PC-3 (cell line): ENCODE measurements at regions not wholly inside any gene's neighbourhood (a gene's known extent, or its start where the extent isn't known, plus 50 kb on each side); places are given as distances from the start of the nearest gene placed in this dataset.

Experiments
- ATAC-seq: fragments of 200-7000 bp; cut with Tn5 transposase; 2 replicates; pipeline ENCODE4 v1.9.1; 2020; ENCODE audit warnings: mild to moderate bottlenecking, moderate library complexity
- BruUV-seq: library from RNA; stranded (reverse); fragments of 400-500 nt; replicated peaks from 2 replicates; lab custom pipeline; 2021; lab: Mats Ljungman, UMichigan
- CTCF ChIA-PET: fragments of 300-600 bp; sonication (Branson Sonifier 250); formaldehyde crosslinking; loops from one replicate; lab custom pipeline; 2022; ENCODE audit warnings: antibody characterized with exemption; lab: Charles Lee
- POLR2A ChIA-PET: fragments of 300-600 bp; sonication (Branson Sonifier 250); formaldehyde crosslinking; loops from one replicate; lab custom pipeline; 2022; ENCODE audit warnings: antibody characterized with exemption; ENCODE audit not compliant: unreplicated experiment; lab: Charles Lee
- DNase-seq: peaks from one replicate; pipeline ENCODE4 v3.0.0-alpha.2; 2015
- H2AFZ ChIP-seq: fragments of 300-600 bp; sonication (generic); 2 replicates; pipeline ENCODE4 v1.6.0; 2016; ENCODE audit warnings: antibody characterized with exemption, low read length
- H3F3A ChIP-seq: fragments of 300-600 bp; sonication (generic); one replicate; pipeline ENCODE4 v1.6.0; 2017; ENCODE audit warnings: antibody characterized with exemption, low read length, control low read depth, mild to moderate bottlenecking; ENCODE audit not compliant: unreplicated experiment
- H3K27ac ChIP-seq: fragments of 300-600 bp; sonication (generic); 2 replicates; pipeline ENCODE4 v1.5.1; 2016; ENCODE audit warnings: mild to moderate bottlenecking, low read length
- H3K27me3 ChIP-seq: fragments of 300-600 bp; sonication (generic); 2 replicates; pipeline ENCODE4 v1.6.1; 2016; ENCODE audit warnings: low read length, mixed read lengths
- H3K36me3 ChIP-seq: fragments of 300-600 bp; sonication (generic); 2 replicates; pipeline ENCODE4 v1.6.1; 2016; ENCODE audit warnings: low read depth, mixed run types, low read length, mixed read lengths
- H3K4me1 ChIP-seq: fragments of 300-600 bp; sonication (generic); 2 replicates; pipeline ENCODE4 v1.5.1; 2016; ENCODE audit warnings: low read length; ENCODE audit not compliant: insufficient read depth
- H3K4me2 ChIP-seq: fragments of 300-600 bp; sonication (generic); 2 replicates; pipeline ENCODE4 v1.6.0; 2016; ENCODE audit warnings: low read length
- H3K4me3 ChIP-seq: fragments of 300-600 bp; sonication (generic); 2 replicates; pipeline ENCODE4 v1.5.1; 2016; ENCODE audit warnings: mild to moderate bottlenecking, low read length, mixed read lengths
- H3K79me2 ChIP-seq: fragments of 300-600 bp; sonication (generic); 2 replicates; pipeline ENCODE4 v1.6.1; 2017; ENCODE audit warnings: low read length, mixed read lengths
- H3K9ac ChIP-seq: fragments of 300-600 bp; sonication (generic); 2 replicates; pipeline ENCODE4 v1.6.0; 2016; ENCODE audit warnings: mild to moderate bottlenecking, low read length
- H3K9me2 ChIP-seq: fragments of 300-600 bp; sonication (generic); replicated peaks from 2 replicates; pipeline ENCODE4 v1.6.1; 2016; ENCODE audit warnings: mixed run types, low read length, mixed read lengths
- H3K9me3 ChIP-seq: fragments of 300-600 bp; sonication (generic); 2 replicates; pipeline ENCODE4 v1.6.1; 2016; ENCODE audit warnings: low read length, mixed read lengths
- H4K20me1 ChIP-seq: fragments of 300-600 bp; sonication (generic); 2 replicates; pipeline ENCODE4 v1.6.1; 2016; ENCODE audit warnings: low read length, mixed read lengths
- EZH2 ChIP-seq: fragments of 300-600 bp; sonication (generic); IDR thresholded peaks from one replicate; pipeline ENCODE4 v1.6.1; 2017; ENCODE audit warnings: antibody characterized with exemption, mild to moderate bottlenecking, low read length; ENCODE audit not compliant: unreplicated experiment
- EZH2phosphoT487 ChIP-seq: fragments of 300-600 bp; sonication (generic); IDR thresholded peaks from 2 replicates; pipeline ENCODE4 v1.6.1; 2018; ENCODE audit warnings: mild to moderate bottlenecking, antibody characterized with exemption, low read length, borderline replicate concordance
- intact Hi-C: fragments of 100-400 bp; cut with micrococcal nuclease; formaldehyde crosslinking; loops from 2 replicates; pipeline ENCODE4 v1.9.0; 2023
- TF ChIP-seq, protein P1 (sequence below): fragments of 300-600 bp; sonication (generic); conservative IDR thresholded peaks from 2 replicates; pipeline ENCODE4 v1.5.1; 2017; ENCODE audit warnings: antibody characterized with exemption, low read depth, mild to moderate bottlenecking, low read length

DNA sequence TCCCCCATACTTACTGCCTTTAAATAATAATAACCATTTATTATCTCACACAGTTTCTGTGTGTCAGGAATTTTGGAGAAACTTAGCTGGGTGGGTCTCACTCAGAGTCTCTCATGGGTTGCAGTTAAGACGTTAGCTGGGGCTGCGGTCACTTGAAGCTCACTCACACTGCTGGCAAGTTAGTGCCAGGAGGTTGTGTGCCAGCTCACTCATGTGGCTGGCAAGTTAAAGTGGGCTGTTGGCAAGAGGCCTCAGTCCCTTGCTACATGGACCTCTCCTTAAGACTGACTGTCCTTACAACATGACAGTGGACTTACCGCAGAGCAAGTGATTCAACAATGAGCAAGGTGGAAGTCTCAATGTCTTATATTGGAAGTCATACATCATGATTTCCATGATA is 61.3 kb upstream of the AVPR1A start:
- Histone ChIP-seq H3K79me2 (no peaks in the 10 kb centered on the region), H3K36me3 (no peaks in the 10 kb centered on the region), H3F3A (no peaks in the 10 kb centered on the region), H3K27ac (no peak overlapping the region), H3K9me2 (no peaks in the 10 kb centered on the region), H3K9me3 (no peaks in the 10 kb centered on the region), H4K20me1 (no peaks in the 10 kb centered on the region), H3K4me2 (no peak overlapping the region), H2AFZ (no peak overlapping the region), H3K9ac (no peak overlapping the region), H3K4me1 (no peaks in the 10 kb centered on the region), H3K4me3 (no peak overlapping the region), H3K27me3 (peaks cover 35% of the 10 kb centered on the region)
- ChIA-PET POLR2A (no interaction called here), CTCF (no interaction called here)
- intact Hi-C loops = no loop called here
- TF ChIP-seq, protein P1, sequence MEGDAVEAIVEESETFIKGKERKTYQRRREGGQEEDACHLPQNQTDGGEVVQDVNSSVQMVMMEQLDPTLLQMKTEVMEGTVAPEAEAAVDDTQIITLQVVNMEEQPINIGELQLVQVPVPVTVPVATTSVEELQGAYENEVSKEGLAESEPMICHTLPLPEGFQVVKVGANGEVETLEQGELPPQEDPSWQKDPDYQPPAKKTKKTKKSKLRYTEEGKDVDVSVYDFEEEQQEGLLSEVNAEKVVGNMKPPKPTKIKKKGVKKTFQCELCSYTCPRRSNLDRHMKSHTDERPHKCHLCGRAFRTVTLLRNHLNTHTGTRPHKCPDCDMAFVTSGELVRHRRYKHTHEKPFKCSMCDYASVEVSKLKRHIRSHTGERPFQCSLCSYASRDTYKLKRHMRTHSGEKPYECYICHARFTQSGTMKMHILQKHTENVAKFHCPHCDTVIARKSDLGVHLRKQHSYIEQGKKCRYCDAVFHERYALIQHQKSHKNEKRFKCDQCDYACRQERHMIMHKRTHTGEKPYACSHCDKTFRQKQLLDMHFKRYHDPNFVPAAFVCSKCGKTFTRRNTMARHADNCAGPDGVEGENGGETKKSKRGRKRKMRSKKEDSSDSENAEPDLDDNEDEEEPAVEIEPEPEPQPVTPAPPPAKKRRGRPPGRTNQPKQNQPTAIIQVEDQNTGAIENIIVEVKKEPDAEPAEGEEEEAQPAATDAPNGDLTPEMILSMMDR = no peak
- no peak for TF ChIP-seq EZH2
- no peak for DNase-seq
- BruUV-seq = no TSS peak
- no peak for ATAC-seq

DNA sequence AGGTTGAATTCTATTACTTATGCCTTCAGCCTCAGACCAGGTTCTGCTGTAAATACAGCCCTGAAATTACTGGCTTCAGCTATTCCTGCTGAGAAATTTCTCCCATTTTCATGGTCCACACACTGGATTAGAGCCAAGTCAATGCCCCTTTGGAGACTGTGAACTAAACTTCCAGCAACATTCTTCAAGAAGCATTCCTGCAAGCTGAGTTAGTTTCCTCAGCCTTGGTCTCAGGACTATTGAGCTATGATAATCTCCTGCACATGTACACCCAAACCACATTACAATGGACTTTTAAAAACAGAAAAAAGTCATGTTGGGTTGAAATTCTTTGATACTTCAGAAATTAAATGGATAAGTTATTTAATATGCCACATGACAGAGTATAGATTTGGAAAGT is 58.0 kb upstream of the AVPR1A start:
- H3K36me3 ChIP-seq = no peaks in the 10 kb centered on the region
- DNase-seq (no peak), ATAC-seq (no peak)
- no peaks in the 10 kb centered on the region for H3K79me2 ChIP-seq
- H3K9me3 ChIP-seq = no peaks in the 10 kb centered on the region
- H2AFZ ChIP-seq = no peak overlapping the region
- CTCF ChIA-PET = no interaction called here
- H3K4me1 ChIP-seq = no peaks in the 10 kb centered on the region
- no TSS peak for BruUV-seq
- H3K9ac ChIP-seq = no peak overlapping the region
- no peak overlapping the region for H3K27ac ChIP-seq
- intact Hi-C loops = no loop called here
- H3K4me2 ChIP-seq = no peak overlapping the region
- no peaks in the 10 kb centered on the region for H4K20me1 ChIP-seq
- H3F3A ChIP-seq = no peaks in the 10 kb centered on the region
- H3K27me3 ChIP-seq = peaks cover 27% of the 10 kb centered on the region; the same call in 1 of the 2 replicates
- TF ChIP-seq, protein P1 = no peak
- TF ChIP-seq EZH2phosphoT487 = no peak
- TF ChIP-seq EZH2 = no peak
- no peaks in the 10 kb centered on the region for H3K9me2 ChIP-seq
- POLR2A ChIA-PET = no interaction called here
- H3K4me3 ChIP-seq = no peak overlapping the region

DNA sequence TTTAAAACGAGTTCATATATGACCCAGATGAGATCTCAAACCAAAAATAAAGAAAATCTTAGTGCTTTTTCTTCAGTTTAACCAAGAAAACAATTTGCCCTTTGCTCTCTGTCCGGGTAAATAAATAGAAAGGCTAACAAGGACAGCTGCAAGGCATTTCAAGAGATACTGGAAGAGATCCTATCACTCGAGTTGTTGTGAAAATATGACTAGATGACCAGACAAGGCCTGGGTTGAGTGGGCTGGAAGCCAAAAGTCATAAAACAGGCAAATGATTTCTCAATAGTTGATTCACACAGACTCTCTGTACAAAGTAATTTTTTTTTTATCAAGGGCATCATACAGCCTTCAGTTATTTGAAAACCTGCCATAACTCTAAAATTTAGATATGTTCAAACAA is 55.9 kb upstream of the AVPR1A start:
- Histone ChIP-seq H4K20me1 (no peaks in the 10 kb centered on the region), H3K27me3 (peaks cover 27% of the 10 kb centered on the region; the same call in 1 of the 2 replicates), H3K4me3 (no peak overlapping the region), H3K4me2 (no peak overlapping the region), H3K9me2 (no peaks in the 10 kb centered on the region), H3K36me3 (no peaks in the 10 kb centered on the region), H3F3A (no peaks in the 10 kb centered on the region), H3K79me2 (no peaks in the 10 kb centered on the region), H2AFZ (no peak overlapping the region), H3K9me3 (no peaks in the 10 kb centered on the region), H3K27ac (no peak overlapping the region), H3K9ac (no peak overlapping the region), H3K4me1 (no peaks in the 10 kb centered on the region)
- peak; percentile 34 for DNase-seq
- ChIA-PET POLR2A (no interaction called here), CTCF (no interaction called here)
- no TSS peak for BruUV-seq
- intact Hi-C loops = no loop called here
- ATAC-seq = no peak
- no peak for TF ChIP-seq EZH2phosphoT487
- TF ChIP-seq EZH2 = no peak
